ENCODE measurements at regions not wholly inside any gene's neighbourhood (a gene's known extent, or its start where the extent isn't known, plus 50 kb on each side); places are given as distances from the start of the nearest gene placed in this dataset.

DNA sequence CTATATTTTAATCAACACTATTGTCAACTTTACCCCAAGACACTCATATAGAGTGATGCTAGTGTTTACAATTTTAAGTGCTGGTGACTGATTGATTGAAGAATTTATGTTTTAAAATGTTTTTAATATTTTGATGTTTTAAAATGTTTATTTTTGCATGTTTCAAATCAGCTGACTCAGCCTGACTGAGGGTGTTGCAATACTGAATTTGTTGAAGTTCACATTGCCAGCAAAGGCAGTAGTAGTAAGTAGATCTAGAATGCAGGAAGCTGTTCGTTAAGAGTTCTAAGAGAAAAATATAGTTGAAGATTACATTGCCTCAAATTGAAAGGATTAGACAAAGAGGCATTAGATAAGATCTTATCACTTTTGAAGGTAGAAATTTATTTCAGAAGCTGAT, 977.6 kb downstream of the IGSF11 start:
- no peaks in the 10 kb centered on the region for H3K9me3 ChIP-seq (replicated peaks)
- no peak overlapping the region for H3K27ac ChIP-seq
- H3K4me1 ChIP-seq (replicated peaks): no peaks in the 10 kb centered on the region
- DNase-seq (ENCODE audit: low read depth in 1 of 2, low spot score in 2 of 2): no peak
- no peak overlapping the region for H3K4me3 ChIP-seq
- no peaks in the 10 kb centered on the region for H3K27me3 ChIP-seq (replicated peaks)
- no peaks in the 10 kb centered on the region for H3K36me3 ChIP-seq

DNA sequence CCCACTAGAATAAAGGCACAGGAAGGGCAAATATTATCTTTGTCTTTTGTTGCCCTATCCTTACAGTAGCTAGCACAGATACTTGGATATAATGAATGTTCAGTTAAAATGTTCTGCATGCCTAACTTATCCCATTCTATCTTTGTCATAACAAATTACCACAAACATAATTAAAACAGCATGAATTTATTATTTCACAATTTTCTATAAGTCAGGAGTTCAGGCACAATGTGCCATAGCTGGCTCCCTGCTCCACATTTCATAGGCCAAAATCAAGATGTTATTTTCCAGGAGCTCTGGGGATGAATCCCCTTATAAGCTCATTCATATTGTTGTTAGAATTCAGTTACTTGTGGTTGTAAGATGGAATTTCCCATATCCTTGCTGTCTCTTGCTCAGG, 975.5 kb downstream of the IGSF11 start:
- Histone ChIP-seq H3K27me3 (replicated peaks) (no peaks in the 10 kb centered on the region), H3K36me3 (no peaks in the 10 kb centered on the region), H3K4me1 (replicated peaks) (no peaks in the 10 kb centered on the region), H3K9me3 (replicated peaks) (no peaks in the 10 kb centered on the region), H3K4me3 (no peak overlapping the region), H3K27ac (no peak overlapping the region)
- no peak for DNase-seq (ENCODE audit: low read depth in 1 of 2, low spot score in 2 of 2)

DNA sequence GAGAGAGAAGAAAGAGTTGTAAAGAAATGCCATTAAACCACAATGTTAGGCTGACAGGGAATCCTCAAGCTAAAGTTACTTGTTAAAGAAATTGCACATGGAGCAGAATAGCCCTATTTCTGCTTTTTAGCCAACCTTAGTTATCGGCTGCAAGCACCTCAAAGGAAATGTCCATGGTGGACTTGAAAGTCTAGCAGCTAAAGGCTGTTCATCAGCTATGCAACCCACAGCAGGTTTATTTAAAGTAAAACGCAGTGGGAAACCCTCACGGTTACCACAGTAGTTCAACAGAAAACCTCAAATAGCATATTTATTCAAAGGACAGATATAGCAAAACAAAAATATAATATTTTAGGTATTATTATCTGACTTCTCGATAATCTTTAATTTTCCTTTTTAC, 967.2 kb downstream of the IGSF11 start:
- no peaks in the 10 kb centered on the region for H3K9me3 ChIP-seq (replicated peaks)
- no peak for DNase-seq (ENCODE audit: low read depth in 1 of 2, low spot score in 2 of 2)

DNA sequence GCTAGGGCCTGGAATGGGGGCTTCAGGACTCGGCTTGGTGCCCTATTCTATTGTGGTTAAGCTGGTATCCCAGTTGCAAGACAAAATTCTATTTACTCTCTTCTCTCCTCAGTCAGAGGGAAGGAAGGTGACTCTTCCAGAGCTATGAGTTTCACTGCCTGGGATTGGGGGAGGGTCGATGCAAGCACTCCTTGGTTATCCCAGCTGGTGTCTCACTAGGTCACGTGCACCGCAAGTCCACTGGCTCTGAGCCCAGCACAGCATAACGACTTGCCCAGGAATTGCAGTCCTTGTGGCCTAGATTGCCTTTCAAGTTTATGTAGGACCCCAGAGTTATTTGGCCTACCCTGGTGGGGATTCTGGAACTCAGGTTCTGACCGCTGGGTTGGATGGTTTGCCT, 958.8 kb downstream of the IGSF11 start:
- H3K27me3 ChIP-seq (replicated peaks): no peaks in the 10 kb centered on the region
- no peak overlapping the region for H3K4me3 ChIP-seq
- no peak overlapping the region for H3K27ac ChIP-seq
- no peaks in the 10 kb centered on the region for H3K4me1 ChIP-seq (replicated peaks)
- H3K9me3 ChIP-seq (replicated peaks): no peaks in the 10 kb centered on the region
- no peak for DNase-seq (ENCODE audit: low read depth in 1 of 2, low spot score in 2 of 2)
- H3K36me3 ChIP-seq: no peaks in the 10 kb centered on the region

More for the DNA sequence above, 967.2 kb downstream of the IGSF11 start:
- Histone ChIP-seq H3K4me3 (no peak overlapping the region), H3K36me3 (no peaks in the 10 kb centered on the region), H3K27me3 (replicated peaks) (no peaks in the 10 kb centered on the region), H3K27ac (no peak overlapping the region), H3K4me1 (replicated peaks) (no peaks in the 10 kb centered on the region)

- Histone ChIP-seq H3K4me1 (replicated peaks) (no peaks in the 10 kb centered on the region), H3K36me3 (no peaks in the 10 kb centered on the region), H3K4me3 (no peak overlapping the region), H3K9me3 (replicated peaks) (no peaks in the 10 kb centered on the region), H3K27ac (no peak overlapping the region), H3K27me3 (replicated peaks) (no peaks in the 10 kb centered on the region)
- no peak for DNase-seq (ENCODE audit: low read depth in 1 of 2, low spot score in 2 of 2)
These were observed 957.3 kb downstream of the IGSF11 start for GRCh38 chr3:118077332-118077731.

DNA sequence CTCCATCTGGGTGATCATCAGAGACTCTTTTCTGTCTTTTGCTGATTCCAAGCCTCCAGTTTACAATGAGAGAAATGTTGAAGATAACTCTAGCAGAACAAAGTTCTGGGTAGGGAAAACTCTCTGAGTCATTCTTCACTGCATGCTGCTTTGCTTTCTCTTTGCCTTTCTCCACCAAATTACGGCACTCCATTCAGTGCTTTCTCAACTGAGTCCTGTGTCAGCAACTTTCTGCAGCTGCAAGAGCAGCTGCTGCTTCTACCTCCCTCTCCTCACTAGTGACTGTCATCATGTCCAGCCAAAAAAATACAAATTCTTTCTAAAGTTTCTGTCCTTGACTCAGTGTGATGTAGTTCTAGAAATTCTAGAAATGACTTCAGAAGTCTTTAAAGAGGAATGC, 953.8 kb downstream of the IGSF11 start:
- no peaks in the 10 kb centered on the region for H3K27me3 ChIP-seq (replicated peaks)
- no peaks in the 10 kb centered on the region for H3K9me3 ChIP-seq (replicated peaks)
- no peak overlapping the region for H3K27ac ChIP-seq
- no peaks in the 10 kb centered on the region for H3K36me3 ChIP-seq
- no peaks in the 10 kb centered on the region for H3K4me1 ChIP-seq (replicated peaks)
- DNase-seq (ENCODE audit: low read depth in 1 of 2, low spot score in 2 of 2): no peak
- no peak overlapping the region for H3K4me3 ChIP-seq

GRCh38 chr3:118088696-118089095, 946.0 kb downstream of the IGSF11 start:
- no peak overlapping the region for H3K27ac ChIP-seq
- H3K36me3 ChIP-seq: no peaks in the 10 kb centered on the region
- no peaks in the 10 kb centered on the region for H3K9me3 ChIP-seq (replicated peaks)
- H3K4me1 ChIP-seq (replicated peaks): no peaks in the 10 kb centered on the region
- no peak for DNase-seq (ENCODE audit: low read depth in 1 of 2, low spot score in 2 of 2)
- no peaks in the 10 kb centered on the region for H3K27me3 ChIP-seq (replicated peaks)
- H3K4me3 ChIP-seq: no peak overlapping the region

- DNase-seq (ENCODE audit: low read depth in 1 of 2, low spot score in 2 of 2): no peak
- Histone ChIP-seq H3K4me1 (replicated peaks) (no peaks in the 10 kb centered on the region), H3K9me3 (replicated peaks) (no peaks in the 10 kb centered on the region), H3K27ac (no peak overlapping the region), H3K4me3 (no peak overlapping the region), H3K36me3 (no peaks in the 10 kb centered on the region), H3K27me3 (replicated peaks) (no peaks in the 10 kb centered on the region)
These were observed 945.1 kb downstream of the IGSF11 start for GRCh38 chr3:118089563-118089962.

DNA sequence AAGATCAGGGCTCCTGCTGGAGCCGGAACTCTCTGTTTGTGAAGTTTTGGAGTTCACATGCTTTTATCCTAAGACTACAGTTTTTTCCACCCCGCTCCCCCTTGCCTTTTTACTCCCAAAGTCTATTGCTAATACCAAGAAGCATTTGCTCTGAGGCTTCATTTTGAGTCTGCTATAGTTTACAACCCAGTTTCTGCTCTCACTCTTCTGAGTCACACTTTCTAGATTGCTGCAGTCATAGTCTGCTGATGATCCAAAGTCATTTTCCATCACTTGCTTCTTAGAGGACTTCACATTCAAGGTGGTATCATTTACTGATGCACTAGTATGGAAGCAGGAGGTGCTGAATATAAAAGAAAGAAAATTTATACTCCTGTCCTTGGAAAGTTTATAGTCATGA, 937.4 kb downstream of the IGSF11 start:
- no peaks in the 10 kb centered on the region for H3K27me3 ChIP-seq (replicated peaks)
- no peak overlapping the region for H3K4me3 ChIP-seq
- no peak overlapping the region for H3K27ac ChIP-seq
- no peaks in the 10 kb centered on the region for H3K4me1 ChIP-seq (replicated peaks)
- H3K36me3 ChIP-seq: no peaks in the 10 kb centered on the region
- no peak for DNase-seq (ENCODE audit: low read depth in 1 of 2, low spot score in 2 of 2)
- H3K9me3 ChIP-seq (replicated peaks): no peaks in the 10 kb centered on the region

GRCh38 chr3:118097660-118098059, 937.0 kb downstream of the IGSF11 start:
- no peaks in the 10 kb centered on the region for H3K36me3 ChIP-seq
- no peak overlapping the region for H3K4me3 ChIP-seq
- H3K9me3 ChIP-seq (replicated peaks): no peaks in the 10 kb centered on the region
- H3K27me3 ChIP-seq (replicated peaks): no peaks in the 10 kb centered on the region
- H3K4me1 ChIP-seq (replicated peaks): no peaks in the 10 kb centered on the region
- DNase-seq (ENCODE audit: low read depth in 1 of 2, low spot score in 2 of 2): no peak
- no peak overlapping the region for H3K27ac ChIP-seq

DNA sequence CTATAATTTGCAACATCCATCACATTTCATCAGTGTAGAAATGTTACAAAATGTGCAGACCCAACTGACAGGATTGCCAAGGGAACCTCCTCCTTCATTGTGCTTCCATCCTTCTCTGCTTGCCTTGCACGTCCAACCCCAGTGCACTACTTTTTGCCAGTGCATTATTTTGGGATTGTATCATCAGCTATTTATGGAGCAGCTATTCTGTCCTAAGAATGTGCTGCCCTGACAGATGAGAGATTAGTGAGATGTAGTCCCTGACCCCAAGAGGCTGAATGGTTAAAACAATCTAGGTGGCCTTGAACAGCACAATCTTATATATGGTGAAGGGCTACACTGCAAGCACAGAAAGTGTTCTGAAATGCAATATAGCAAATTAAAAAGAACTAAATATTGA, 935.8 kb downstream of the IGSF11 start:
- H3K27me3 ChIP-seq (replicated peaks): no peaks in the 10 kb centered on the region
- H3K27ac ChIP-seq: no peak overlapping the region
- no peaks in the 10 kb centered on the region for H3K9me3 ChIP-seq (replicated peaks)
- no peaks in the 10 kb centered on the region for H3K36me3 ChIP-seq
- no peak overlapping the region for H3K4me3 ChIP-seq
- no peaks in the 10 kb centered on the region for H3K4me1 ChIP-seq (replicated peaks)
- DNase-seq (ENCODE audit: low read depth in 1 of 2, low spot score in 2 of 2): no peak

DNA sequence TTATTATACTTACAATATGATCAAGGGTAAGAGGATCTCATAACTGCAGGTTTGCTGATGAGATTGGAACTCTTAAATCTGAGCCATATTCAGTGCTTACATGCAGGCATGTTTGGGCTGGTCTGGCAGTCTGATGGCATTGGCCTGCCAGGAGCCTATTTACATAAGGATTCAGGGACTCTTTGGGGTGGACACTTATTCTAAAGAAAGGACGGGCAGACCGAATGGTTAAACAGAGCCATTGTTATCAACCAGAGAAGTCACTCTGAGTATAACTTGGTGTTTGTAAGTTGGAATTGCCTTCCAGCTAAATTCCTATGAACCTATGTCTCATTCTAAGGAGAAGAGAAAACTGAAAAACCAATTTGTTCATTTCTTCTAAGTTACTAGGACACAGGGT, 932.8 kb downstream of the IGSF11 start:
- Histone ChIP-seq H3K36me3 (no peaks in the 10 kb centered on the region), H3K4me3 (no peak overlapping the region), H3K27me3 (replicated peaks) (no peaks in the 10 kb centered on the region), H3K9me3 (replicated peaks) (no peaks in the 10 kb centered on the region), H3K27ac (no peak overlapping the region), H3K4me1 (replicated peaks) (no peaks in the 10 kb centered on the region)
- DNase-seq (ENCODE audit: low read depth in 1 of 2, low spot score in 2 of 2): no peak

DNA sequence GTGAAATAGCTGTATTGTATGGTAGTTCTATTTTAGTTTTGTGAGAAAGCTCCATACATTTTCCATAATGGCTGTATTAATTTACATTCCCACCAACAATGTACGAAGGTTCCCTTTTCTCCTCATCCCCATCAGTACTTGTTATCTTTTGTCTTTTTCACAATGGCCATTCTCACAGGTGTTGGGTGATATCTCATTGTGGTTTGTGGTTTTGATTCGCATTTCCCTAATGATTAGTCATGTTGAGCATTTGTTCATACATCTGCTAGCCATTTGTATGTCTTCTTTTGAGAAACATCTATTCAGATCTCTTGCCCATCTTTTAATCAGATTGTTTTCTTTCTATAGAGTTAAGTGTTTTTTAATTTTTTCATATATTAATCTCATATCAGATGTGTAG, 931.9 kb downstream of the IGSF11 start:
- Histone ChIP-seq H3K27me3 (replicated peaks) (no peaks in the 10 kb centered on the region), H3K27ac (no peak overlapping the region), H3K4me3 (no peak overlapping the region), H3K9me3 (replicated peaks) (no peaks in the 10 kb centered on the region), H3K4me1 (replicated peaks) (no peaks in the 10 kb centered on the region), H3K36me3 (no peaks in the 10 kb centered on the region)
- DNase-seq (ENCODE audit: low read depth in 1 of 2, low spot score in 2 of 2): no peak

DNA sequence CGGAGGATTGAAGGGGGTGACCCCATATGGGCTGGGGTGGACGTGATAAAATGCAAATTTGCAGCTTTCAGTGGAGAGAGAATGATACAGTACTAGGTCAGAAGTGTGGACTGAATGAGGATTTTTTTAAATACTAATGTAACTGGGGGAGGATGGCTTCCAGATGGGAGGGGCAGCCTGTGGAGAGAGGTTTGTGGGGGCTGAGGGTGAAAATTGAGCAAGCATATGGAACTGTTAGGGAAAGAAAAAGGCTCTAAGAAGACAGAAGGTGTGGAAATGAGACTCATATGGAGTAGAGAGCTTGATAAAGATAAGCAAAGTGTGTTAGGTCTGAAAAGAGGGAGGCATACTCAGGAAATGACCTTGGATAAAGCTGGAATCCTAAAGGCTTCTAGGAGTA, 926.4 kb downstream of the IGSF11 start:
- no peaks in the 10 kb centered on the region for H3K9me3 ChIP-seq (replicated peaks)
- H3K4me1 ChIP-seq (replicated peaks): no peaks in the 10 kb centered on the region
- no peak for DNase-seq (ENCODE audit: low read depth in 1 of 2, low spot score in 2 of 2)
- no peak overlapping the region for H3K4me3 ChIP-seq
- H3K27me3 ChIP-seq (replicated peaks): no peaks in the 10 kb centered on the region
- H3K36me3 ChIP-seq: no peaks in the 10 kb centered on the region
- no peak overlapping the region for H3K27ac ChIP-seq

GRCh38 chr3:118108769-118109168, 925.9 kb downstream of the IGSF11 start:
- no peaks in the 10 kb centered on the region for H3K4me1 ChIP-seq (replicated peaks)
- no peak for DNase-seq (ENCODE audit: low read depth in 1 of 2, low spot score in 2 of 2)
- no peaks in the 10 kb centered on the region for H3K36me3 ChIP-seq
- no peaks in the 10 kb centered on the region for H3K27me3 ChIP-seq (replicated peaks)
- H3K4me3 ChIP-seq: no peak overlapping the region
- no peaks in the 10 kb centered on the region for H3K9me3 ChIP-seq (replicated peaks)
- H3K27ac ChIP-seq: no peak overlapping the region
